HCT116 (cell line): ENCODE measurements at regions not wholly inside any gene's neighbourhood (a gene's known extent, or its start where the extent isn't known, plus 50 kb on each side); places are given as distances from the start of the nearest gene placed in this dataset.

Source experiments
- ATF3 ChIP-seq: IDR thresholded peaks from 2 replicates; pipeline ENCODE4 v1.6.1; 2012
- CBX3 ChIP-seq: IDR thresholded peaks from 2 replicates; pipeline ENCODE4 v1.6.1; 2012; ENCODE audit warnings: low read depth
- CTCF ChIP-seq, 3 experiments: fragments of 200-600 bp in 1 of 3; sonication (generic) in 1 of 3; IDR thresholded peaks in 2 of 3; conservative IDR thresholded peaks in 1 of 3; 2 replicates each; pipeline ENCODE4 v1.5.1; 2012 to 2017; ENCODE audit warnings: low read depth in 2 of 3, low read length in 2 of 3, antibody characterized with exemption in 1 of 3, borderline replicate concordance in 1 of 3, control low read depth in 1 of 3, mild to moderate bottlenecking in 1 of 3, mixed read lengths in 1 of 3, mixed run types in 1 of 3, moderate library complexity in 1 of 3; ENCODE audit not compliant: insufficient read depth in 1 of 3
- EGR1 ChIP-seq: IDR thresholded peaks from 2 replicates; pipeline ENCODE4 v1.6.1; 2012; ENCODE audit warnings: low read depth
- EZH2 ChIP-seq: fragments of 200-600 bp; sonication (generic); IDR thresholded peaks from 2 replicates; pipeline ENCODE4 v1.6.1; 2017; ENCODE audit warnings: antibody characterized with exemption, mixed run types
- JUND ChIP-seq: IDR thresholded peaks from 2 replicates; pipeline ENCODE4 v1.6.1; 2012
- POLR2A ChIP-seq: IDR thresholded peaks from 2 replicates; pipeline ENCODE4 v1.7.0; 2011; ENCODE audit warnings: borderline replicate concordance; ENCODE audit not compliant: insufficient read depth, insufficient read length; ENCODE audit errors: extremely low read depth
- RAD21 ChIP-seq: IDR thresholded peaks from 2 replicates; pipeline ENCODE4 v1.6.1; 2012; ENCODE audit warnings: low read depth, mild to moderate bottlenecking
- REST ChIP-seq: IDR thresholded peaks from 2 replicates; pipeline ENCODE4 v1.6.1; 2012; ENCODE audit warnings: low read depth
- SP1 ChIP-seq: IDR thresholded peaks from 2 replicates; pipeline ENCODE4 v1.6.1; 2012; ENCODE audit warnings: low read depth
- ZNF274 ChIP-seq: fragments of 200-500 bp; sonication (Bioruptor generic); IDR thresholded peaks from 2 replicates; pipeline ENCODE4 v1.6.1; 2014; ENCODE audit warnings: mild to moderate bottlenecking, low read depth, low read length, inconsistent platforms

GRCh38 chr4:138446456-138446855 lies 204.3 kb upstream of the SLC7A11 start:
- no peak for TF ChIP-seq CTCF (IDR thresholded peaks at IDR 0.05 in 2 of 3, conservative IDR thresholded peaks at IDR 0.05 in 1 of 3; ENCODE audit: borderline replicate concordance in 1 of 3, insufficient read depth in 1 of 3, low read depth in 2 of 3, low read length in 2 of 3)
- no peak for TF ChIP-seq EZH2
- TF ChIP-seq RAD21: no peak
- no peak for TF ChIP-seq REST
- no peak for TF ChIP-seq ATF3
- TF ChIP-seq JUND: no peak
- TF ChIP-seq CBX3: no peak
- no peak for TF ChIP-seq POLR2A
- TF ChIP-seq SP1: no peak
- TF ChIP-seq ZNF274: no peak
- TF ChIP-seq EGR1: no peak
